Stimulated activated CD8-positive, alpha-beta memory T cell treated with anti-CD3 and anti-CD28 coated beads, Interleukin-15, amount 100 ng/mL, for 4 hours (primary cell): ENCODE measurements at regions not wholly inside any gene's neighbourhood (a gene's known extent, or its start where the extent isn't known, plus 50 kb on each side); places are given as distances from the start of the nearest gene placed in this dataset.
"Not testable (repeated sequence)": the region's sequence is repeated elsewhere in the genome, so short reads cannot be mapped to it uniquely, and the experiment has no call there.

ENCODE experiments used
- DNase-seq, 2 donors: peaks; one replicate each; pipeline ENCODE4 v3.0.0-alpha.2; 2020; ENCODE audit warnings: low read depth in 2 of 2

- no peak for DNase-seq
These were observed 435.9 kb upstream of the SGCG start for GRCh38 chr13:22744688-22745452.

GRCh38 chr13:22748866-22749577 lies 431.8 kb upstream of the SGCG start:
- no peak for DNase-seq

- DNase-seq: no peak
These were observed 431.2 kb upstream of the SGCG start for GRCh38 chr13:22749626-22750025.

GRCh38 chr13:22757530-22758120 lies 423.2 kb upstream of the SGCG start:
- no peak for DNase-seq

GRCh38 chr13:22758245-22758644 lies 422.5 kb upstream of the SGCG start:
- DNase-seq: no peak

- DNase-seq: no peak
These were observed 419.1 kb upstream of the SGCG start for GRCh38 chr13:22761709-22762108.

- no peak for DNase-seq
These were observed 415.2 kb upstream of the SGCG start for GRCh38 chr13:22765547-22765946.

- DNase-seq: no peak
These were observed 409.9 kb upstream of the SGCG start for GRCh38 chr13:22770891-22771290.

GRCh38 chr13:22773465-22773864 lies 407.3 kb upstream of the SGCG start:
- DNase-seq: no peak

- DNase-seq: no peak
These were observed 404.2 kb upstream of the SGCG start for GRCh38 chr13:22776394-22777186.

GRCh38 chr13:22777207-22777606 lies 403.6 kb upstream of the SGCG start:
- no peak for DNase-seq

GRCh38 chr13:22789027-22789593 lies 391.7 kb upstream of the SGCG start:
- no peak for DNase-seq

- no peak for DNase-seq
These were observed 390.9 kb upstream of the SGCG start for GRCh38 chr13:22789916-22790315.

GRCh38 chr13:22793598-22794134 lies 387.1 kb upstream of the SGCG start:
- DNase-seq: no peak

GRCh38 chr13:22800526-22801401 lies 380.0 kb upstream of the SGCG start:
- no peak for DNase-seq

- DNase-seq: no peak
These were observed 379.3 kb upstream of the SGCG start for GRCh38 chr13:22801402-22802003.

- DNase-seq: no peak
These were observed 368.0 kb upstream of the SGCG start for GRCh38 chr13:22812793-22813192.

GRCh38 chr13:22813531-22814377 lies 367.0 kb upstream of the SGCG start:
- not testable (repeated sequence) for DNase-seq

- not testable (repeated sequence) for DNase-seq
These were observed 366.3 kb upstream of the SGCG start for GRCh38 chr13:22814433-22814832.
